GM18517 (cell line): ENCODE measurements at regions not wholly inside any gene's neighbourhood (a gene's known extent, or its start where the extent isn't known, plus 50 kb on each side); places are given as distances from the start of the nearest gene placed in this dataset.
"Not testable (repeated sequence)": the region's sequence is repeated elsewhere in the genome, so short reads cannot be mapped to it uniquely, and the experiment has no call there.

Source experiments
- ATAC-seq: cut with Tn5 transposase; IDR thresholded peaks from one replicate; pipeline ENCODE4 v1.9.1; 2021; ENCODE audit warnings: mild to moderate bottlenecking, moderate library complexity; ENCODE audit not compliant: unreplicated experiment

DNA sequence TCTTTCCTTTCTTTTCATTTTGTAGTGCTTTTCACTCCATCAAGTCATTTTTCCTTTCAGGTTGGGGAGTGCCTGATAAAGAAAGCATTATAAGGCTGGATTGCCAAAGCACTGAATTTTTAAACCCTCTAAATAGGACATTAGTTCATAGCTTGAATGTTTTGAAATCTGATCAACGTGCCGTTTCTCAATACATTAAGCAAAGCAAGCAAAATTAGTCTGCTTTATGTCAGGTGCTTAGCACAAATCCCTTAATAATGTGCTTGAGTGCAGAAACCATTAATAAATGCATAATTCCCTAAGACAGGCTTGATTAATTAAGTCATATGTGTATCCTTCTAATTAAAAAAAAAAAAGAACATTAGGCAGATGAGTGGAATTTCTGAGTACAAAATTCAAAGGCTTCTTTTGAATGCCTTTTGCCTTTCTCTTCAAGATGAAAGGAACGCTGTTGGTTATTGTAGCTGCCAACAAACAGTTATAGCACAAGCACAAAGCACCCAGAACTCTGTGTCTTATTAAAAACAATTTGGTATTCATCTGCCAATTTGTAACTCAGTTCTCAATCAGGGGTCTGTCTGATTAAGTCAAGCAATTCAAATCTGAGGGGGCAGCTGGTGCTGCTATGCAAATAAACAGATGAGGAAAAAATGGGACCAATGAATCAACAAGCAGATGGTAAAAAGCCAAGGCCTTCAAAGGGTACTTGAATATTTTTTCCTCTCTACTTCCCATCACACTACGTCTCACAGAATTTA is 233.7 kb downstream of the TLE1 start:
- ATAC-seq: no peak

DNA sequence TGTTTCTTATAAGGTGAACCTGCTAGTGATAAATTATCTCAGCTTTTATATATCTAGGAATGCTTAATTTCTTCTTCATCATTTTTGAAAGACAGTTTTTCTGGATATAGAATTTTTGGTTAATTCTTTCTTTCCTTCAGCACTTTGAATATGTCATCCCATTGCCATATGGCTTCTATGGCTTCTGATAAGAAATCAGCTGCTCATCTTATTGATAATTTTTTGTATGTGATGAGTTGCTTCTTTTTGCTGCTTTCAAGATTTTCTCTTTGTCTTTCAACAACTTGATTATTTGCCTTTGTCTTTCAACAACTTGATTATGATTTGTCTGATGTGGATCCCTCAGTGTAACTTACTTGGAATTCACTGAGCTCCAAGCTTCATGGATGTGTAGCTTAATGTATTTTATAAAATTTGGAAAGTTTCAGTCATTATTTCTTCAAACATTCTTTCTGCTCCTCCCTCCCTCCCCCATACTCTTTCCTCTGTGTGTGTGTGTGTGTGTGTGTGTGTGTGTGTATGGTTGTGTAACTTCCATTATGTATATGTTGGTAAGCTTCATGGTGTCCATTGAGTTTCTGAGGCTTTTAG is 243.9 kb downstream of the TLE1 start:
- ATAC-seq: no peak

DNA sequence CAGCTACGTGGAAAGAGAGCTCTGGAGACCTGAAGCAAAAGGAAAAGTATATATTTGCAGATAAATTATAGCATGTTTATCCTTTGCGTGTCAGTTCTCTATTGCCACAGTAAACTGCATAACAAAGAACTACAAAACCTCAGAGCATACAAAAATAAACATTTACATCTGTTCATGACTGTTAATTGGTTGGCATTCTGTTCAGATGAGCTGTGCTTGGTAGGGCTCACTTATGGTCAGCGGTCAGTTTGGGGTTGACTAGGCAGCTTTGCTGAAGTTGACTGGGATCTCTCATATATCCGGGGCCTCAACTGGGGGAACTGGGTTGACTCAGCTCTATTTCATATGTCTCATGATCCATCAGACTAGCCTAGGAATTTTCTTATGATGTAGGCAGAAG is 257.7 kb downstream of the TLE1 start:
- ATAC-seq: no peak

DNA sequence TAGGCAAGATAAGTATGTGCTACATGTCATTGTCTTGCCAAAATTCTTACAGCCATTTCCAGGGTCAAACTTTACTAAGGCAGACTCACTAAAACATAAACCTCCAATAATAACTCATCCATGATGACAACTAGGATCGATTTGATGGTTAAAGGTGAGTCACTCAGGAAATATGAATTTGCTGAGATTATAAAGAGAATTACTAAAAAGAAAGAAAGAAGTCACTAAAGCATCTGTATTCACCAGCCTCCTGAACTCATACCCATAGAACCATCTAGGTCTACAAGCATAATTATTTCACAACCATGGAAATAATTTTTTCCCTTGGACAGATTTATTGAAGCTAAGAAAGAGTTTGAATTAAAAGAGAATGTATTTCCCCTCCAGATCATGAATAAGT is 258.6 kb downstream of the TLE1 start:
- no peak for ATAC-seq

DNA sequence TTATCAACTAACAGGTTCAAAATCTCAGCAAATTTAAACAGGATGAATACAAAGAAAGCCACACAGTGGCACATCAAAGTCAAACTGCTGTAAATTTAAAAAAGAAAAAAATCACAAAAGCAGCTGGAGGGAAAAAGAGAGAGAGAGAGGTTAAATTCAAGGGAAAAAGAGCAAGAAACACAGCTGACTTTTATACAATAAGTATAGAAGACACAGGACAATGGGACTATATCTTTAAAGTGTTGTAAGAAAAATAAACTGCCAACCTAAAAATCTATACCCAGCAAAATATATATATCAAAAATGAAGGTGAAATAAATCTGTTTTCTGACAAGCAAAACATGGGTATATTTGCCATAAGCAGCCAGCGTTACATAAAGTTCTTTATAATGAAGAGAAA is 261.5 kb downstream of the TLE1 start:
- no peak for ATAC-seq

DNA sequence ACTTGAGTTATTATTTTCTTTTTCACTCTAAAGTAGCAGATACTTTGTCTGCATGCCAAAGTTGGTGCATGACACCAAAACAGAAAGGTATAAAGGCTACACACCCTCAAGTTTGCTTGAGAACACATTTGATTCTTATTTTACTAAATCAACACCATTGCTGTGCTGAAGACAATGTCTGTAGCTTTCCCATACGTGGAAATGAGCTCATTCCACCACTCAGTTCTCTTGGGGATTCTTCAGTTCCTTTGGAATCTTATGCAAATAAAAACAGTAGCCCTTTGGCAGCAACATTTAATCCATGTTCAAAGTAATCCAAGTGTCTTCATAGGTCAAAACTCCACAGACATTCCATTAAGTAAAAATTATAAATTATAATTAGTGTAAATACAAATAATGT is 264.9 kb downstream of the TLE1 start:
- no peak for ATAC-seq

DNA sequence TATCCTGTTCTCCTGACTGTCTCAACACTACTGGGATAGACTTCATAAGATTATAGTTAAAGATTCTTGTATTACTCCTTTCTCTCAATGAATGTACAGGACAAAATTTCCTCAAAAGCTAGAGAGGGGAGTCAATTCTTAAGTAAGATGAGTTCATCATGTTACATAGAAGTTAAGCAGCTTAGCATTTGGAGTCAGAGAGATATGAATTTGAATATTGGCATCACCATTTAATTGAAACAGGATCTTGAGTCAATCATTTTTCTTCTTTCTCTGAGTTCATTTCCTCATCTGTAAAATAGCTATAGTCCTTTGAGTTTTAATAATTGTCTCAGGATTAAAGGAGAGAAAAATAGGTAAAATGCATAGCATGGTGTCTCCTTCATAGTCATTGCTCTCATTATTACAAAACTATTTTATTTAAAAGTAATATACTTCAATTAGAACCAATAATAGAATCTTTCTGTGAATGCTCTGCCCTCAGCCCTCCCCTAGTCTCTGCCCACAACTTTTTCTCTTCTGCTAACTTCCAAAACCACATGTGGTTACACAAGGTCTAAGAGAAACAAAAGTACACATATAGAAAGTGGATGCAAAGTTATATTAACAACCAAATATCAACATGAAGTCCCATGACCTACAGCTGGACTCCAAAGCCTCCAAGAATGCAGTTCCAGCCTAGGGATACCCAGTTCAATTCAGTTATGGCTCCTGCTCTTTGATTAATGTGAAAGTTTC is 265.6 kb downstream of the TLE1 start:
- no peak for ATAC-seq

DNA sequence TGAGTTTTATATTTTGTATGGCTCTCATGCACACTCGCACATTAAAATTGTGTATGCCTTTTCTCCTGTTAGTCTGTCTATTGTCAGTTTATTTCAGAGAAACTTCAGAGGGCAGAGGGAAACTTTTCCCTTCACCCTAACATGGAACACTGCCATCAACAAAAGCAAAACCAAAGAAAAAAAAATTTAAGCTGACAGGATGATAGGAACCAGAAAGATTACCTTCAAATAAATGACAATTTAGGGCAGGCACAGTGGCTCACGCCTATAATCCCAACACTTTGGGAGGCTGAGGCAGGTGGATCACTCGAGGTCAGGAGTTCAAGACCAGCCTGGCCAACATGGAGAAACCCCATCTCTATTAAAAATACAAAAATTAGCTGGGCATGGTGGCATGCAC is 268.3 kb downstream of the TLE1 start:
- not testable (repeated sequence) for ATAC-seq

DNA sequence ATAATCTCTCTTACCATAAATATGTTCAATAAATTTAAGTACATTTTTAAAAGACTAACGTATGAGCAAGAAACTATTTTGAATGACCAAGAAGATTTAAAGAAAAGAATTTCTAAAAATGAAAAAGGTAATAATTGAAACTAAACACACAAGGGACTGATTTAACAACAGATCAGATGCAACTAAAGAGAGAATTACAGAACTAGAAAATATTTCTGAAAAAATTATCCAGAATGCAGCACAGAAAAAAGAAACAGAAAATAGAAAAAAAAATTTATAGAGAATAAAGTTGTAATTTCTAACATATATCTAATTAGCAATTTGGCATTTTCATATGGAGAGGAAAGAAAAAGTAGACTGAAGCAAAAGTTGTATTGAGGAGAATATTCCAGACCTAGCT is 269.3 kb downstream of the TLE1 start:
- ATAC-seq: no peak

DNA sequence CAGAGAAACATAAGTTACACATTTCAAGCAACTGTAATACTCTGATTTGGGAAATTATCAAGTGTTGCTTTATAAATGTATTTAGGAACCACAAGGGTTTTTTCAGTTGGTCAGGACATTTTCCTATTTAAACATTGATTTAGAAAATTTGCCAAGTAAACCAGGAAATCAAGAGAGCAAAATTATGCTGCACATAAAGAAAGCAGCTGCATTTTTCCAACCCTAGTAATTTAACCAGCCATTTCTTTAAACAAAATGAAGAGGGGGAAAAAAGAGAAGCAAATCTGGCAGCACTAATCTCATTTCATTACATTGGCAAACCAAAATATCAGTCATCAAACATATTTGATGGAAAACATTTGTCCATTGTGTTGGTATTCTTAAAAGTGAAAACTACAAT is 271.4 kb downstream of the TLE1 start:
- ATAC-seq: no peak

DNA sequence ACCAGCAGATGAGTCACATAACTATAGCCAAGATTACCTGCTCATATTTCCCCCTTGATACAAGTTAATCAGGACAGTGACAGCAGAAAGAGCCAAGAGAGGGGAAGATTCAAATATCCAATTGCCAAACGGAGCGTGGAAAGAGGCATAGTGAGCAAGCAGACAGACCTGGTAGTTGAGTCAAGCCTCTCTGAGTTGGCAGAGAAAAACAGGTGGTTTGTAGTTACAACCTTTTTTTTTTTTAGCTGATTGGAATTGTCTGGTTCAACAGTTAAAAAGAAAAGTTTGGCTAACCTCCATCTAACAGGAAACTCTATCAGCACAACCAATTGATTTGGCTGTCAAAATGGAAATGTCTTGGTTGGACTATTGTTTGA is 272.1 kb downstream of the TLE1 start:
- no peak for ATAC-seq

DNA sequence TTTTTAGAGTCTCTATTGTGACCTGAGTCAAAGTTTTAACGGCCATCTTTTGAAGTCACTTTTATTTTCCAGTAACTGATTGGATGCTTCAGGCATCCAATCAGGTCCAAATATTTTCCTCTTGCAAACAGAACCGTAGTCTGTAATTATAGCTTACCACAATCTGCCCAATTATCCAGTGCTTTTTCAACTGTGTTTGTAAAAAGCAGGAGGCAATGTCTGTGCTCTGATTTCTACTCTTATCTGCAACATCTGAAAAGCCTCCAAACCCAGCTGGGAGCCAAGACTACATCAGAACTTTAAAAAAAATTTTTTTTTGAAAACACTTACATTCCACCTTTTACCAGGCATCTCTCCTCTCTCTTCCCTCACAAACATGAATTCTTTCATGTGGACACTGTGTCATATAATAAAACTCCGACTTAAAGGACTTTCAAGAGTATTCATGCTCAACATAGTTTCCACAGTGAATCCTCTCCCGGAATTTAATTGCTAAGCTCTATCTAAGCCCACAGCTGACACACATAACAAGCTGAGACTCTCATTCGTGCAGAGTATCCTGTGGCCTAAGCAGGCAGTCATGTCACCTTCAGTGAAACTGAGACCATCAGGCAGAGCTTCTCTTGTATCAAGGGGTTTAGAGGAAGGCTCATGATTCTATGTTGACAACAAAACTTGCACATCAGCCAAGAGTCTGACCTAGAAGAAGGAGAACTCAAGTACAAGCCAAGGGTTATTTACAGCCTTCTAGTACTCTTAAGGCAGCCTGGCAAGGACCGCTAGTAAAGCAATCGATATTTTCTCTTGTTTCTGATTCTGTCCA is 272.7 kb downstream of the TLE1 start:
- ATAC-seq: no peak

DNA sequence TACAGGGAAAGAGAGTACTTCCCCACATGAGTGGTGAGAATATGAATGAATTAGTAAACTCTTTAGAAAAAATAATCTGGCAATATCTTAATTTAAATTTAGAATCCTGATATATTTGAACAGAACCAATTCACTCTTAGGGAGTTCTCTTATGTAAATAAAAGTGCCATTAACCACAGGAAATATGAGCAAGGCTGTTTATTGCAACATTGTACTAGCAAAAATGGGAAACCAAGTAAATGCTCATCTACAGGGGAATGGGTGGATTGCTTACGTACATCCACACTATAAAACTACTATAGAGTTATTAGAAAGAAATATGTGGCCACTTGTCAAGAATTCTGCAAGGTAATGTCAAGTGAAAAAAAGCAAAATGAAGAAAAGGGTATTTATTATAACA is 274.5 kb downstream of the TLE1 start:
- ATAC-seq: no peak

DNA sequence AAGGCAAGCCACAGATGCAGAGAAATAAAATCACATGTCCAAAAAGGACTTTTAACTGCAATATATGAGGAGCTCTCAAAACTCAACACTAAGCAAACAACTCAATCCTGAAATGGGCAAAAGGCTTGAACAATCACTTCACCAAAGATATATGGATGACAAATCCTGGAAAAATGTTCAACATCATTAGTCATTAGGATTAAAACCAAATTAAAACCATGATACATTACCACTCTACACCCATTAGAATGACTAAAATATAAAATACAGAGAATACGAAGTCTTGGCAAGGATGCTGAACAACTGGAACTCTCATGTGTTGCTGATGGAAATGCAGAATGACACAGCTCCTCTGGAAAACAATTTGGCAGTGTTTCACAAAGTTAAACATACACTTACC is 277.4 kb downstream of the TLE1 start:
- ATAC-seq: no peak

DNA sequence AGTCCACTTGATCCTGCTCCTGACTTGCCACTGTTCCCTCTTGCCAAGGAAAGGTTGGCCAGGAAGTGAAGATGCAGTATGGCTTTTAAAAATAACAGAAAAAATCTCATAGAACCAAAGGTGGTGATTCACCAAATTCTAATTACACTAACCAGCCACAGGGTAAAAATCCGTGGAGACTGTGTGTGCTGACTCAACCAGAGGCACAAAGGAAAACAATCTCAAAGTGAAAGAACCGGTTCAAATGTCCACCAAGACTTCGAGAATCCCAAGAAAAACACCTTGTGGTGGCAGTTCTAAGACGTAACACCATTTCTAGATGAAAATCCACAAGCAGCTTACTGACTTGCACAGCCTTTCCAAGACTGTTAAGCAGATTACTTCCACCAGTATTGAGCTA is 279.1 kb downstream of the TLE1 start:
- ATAC-seq: no peak

DNA sequence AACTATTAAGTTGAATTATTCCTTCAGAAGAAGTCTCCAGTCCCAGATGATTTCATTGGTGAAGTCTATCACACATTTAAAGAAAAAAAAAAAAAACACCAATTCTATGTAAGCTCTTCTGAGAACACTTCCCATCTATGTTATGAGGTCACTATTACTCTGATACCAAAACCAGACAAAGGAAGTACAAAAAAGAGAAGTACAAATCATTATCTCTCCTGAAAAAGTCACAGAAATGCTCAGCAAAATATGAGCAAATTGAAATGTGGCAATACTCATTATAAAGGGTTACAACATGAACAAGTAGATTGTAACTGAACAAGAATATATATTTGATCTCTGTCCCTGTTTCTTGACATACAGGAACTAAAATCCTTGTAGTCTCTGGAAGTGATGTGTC is 280.4 kb downstream of the TLE1 start:
- no peak for ATAC-seq

DNA sequence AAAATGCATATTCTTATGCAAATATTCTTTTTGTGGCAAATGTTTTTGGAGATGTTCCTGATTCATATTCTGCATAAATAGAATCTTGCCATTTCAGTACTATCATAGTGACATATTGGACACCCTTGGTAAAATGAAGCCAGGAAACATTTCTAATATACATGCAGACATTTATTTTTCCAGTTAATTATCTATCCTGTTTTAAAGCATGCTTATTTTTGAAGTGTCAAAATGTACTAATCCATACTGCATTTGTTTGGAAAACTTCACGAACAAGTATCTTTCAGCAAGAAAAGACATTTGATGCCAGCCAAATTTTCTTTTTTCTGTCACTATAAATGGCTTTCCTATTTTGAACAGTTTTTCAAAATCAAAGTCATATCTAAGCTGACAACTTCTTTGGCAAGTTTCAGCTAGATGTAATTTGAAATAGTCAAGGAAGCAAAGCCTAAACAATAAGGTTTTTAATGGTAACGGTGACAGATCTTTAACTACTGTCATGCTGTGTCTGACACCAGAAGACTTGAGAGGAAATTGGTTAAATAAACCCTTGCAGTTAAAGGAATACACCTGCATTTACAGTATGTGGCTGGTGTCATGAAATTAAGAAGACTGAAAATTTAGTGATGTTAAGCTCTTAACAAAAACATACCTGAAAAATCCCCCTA is 284.3 kb downstream of the TLE1 start:
- ATAC-seq: no peak

DNA sequence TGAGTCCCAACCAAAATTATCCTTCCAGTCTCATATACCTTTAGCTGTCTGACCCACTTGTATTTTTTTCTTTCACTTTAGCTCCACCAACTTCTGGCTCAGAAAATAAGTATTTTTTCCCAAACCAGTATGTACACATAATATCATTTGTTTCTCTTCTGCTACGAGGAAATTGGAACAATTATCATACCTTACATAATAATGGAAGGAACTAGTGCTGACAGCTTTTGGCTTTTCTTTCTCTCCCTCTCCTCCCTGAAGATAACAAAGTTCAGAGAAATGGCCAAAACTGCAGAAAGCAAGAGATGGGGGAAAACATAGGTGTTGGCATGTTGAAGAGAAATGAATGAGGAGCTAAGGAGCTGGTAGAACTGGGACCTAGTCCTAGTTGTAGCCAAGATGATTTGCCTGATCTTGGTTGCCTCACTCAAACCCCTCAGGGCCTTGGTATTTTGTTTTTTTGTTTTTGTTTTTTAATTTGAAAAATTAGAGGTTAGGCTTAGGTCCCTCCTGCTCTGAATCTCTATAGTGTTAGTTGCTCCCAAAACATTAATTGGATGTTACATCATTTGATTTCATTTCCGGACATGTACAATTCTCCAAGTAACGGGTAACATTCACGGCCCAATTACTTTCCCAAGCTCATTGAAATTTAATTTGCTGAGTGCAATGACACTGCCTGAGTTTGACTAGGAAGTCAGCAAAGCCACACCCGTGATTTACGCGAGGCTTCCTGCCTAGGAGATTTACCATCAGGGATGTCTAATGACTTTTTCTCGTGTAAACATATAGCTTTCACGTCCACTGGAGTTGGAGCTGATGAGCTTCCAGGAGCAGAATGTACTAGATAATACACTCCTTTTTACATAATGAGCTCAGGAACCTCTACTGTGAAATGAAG is 291.6 kb downstream of the TLE1 start:
- no peak for ATAC-seq

DNA sequence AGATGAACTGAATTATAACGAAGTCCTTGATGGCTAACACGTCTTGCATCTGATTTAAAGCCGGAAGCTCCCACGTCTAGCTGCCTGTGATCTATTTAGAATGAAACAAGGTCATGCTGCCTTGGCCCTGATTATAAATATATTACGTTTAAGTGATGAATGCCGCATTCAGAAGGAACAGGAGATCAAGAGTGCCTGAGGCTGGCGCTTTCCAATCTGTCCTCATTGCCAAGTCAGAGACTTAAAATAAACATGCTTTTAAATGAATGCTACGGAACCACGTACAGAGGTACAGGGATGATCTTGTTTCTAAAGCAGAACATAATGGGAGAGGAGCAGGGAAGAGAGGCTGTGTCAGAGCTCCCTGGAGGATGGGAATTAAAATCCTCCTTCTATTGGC is 292.8 kb downstream of the TLE1 start:
- no peak for ATAC-seq

DNA sequence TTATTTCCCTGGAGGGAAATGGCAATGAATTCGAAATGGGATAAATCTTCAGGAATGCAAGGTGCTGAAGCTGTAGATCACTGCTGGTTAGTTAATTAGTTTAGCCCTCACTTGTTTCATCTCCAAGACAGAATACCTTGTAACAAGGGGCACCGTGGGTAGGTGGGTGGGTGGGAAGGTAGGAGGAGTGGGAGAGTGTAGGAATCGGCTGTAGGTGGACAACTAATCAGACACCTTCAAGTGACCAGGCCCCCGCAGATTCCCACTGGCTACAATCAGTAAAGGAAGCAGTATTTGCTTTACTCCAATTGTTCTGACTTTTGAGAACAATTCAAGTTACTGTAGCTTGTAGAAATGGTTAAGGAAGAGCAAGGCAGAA is 293.7 kb downstream of the TLE1 start:
- no peak for ATAC-seq
